Hindlimb muscle (tissue), 1 donor: ENCODE measurements at regions not wholly inside any gene's neighbourhood (a gene's known extent, or its start where the extent isn't known, plus 50 kb on each side); places are given as distances from the start of the nearest gene placed in this dataset.
A peak's percentile ranks its signal among the peaks of the same experiment; 100 is the strongest.

ENCODE experiments used
- DNase-seq: peaks from one replicate; pipeline ENCODE4 v3.0.0-alpha.2; 2013

DNA sequence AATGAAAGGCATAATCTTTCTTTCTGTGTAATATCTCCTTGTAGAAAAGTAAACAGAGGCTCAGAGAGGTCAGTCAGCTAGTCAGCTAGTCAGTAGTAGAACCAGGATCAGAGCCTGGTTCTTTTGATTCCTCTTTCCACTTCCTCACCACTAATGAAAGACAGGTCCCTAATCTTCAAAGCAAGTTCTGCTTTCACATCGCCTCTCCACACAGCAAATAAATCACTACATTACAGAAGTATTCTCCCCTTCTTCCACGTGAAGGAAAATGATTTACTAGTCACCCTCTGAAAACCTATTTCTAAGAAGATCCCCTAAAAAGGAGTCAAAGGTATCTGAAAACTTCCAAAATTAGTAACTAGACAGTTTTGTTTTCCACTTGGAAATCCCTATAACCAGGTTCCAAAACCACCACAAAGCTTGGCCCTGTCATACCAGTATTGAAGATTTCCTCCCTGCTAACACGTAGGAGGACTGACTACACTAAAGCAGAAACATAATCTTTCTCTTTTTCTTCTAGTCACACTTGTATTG, 140.5 kb upstream of the TARS1 start:
- DNase-seq: no peak

DNA sequence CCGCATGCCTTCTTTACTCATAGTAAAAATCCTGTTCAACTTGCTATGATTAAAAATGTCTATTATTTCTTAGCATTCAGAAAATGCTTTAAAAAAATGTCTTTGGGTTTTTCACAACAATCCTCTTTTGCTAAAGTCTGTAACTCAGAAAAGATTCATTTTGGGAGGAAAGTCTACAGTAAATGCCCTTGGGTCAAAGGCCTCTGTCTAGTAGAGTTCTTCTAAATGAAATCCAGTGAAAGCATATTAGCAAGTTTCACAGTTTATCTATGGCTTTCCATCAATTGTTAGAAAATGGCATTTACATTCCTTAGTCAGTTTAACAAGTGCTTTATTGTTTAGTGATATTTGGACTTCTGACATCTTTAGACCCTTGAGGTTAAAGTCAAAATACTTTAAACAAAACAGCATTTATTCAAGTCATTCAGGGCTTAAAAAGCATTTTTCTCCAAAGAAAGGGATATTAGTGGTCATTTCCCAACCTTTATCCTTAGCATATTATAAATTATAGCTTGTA, 137.1 kb upstream of the TARS1 start:
- no peak for DNase-seq

DNA sequence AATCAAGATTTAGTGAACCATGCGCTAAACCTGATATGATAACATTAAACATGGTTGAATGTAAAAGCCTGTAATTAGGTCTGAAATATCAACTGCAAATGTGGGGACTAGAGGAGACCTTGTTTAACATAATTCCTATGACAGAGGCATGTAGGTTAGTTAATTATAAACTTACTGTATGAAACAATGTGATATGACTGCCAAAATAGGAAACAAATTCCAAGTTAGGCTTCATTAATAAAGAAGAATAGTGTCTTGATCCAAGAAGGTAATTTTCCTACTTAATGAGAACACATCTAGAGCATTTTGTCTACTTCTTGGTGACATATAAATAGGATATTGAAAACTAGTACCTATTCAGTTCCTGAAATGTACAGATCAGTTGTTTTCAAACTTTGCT, 136.2 kb upstream of the TARS1 start:
- no peak for DNase-seq

DNA sequence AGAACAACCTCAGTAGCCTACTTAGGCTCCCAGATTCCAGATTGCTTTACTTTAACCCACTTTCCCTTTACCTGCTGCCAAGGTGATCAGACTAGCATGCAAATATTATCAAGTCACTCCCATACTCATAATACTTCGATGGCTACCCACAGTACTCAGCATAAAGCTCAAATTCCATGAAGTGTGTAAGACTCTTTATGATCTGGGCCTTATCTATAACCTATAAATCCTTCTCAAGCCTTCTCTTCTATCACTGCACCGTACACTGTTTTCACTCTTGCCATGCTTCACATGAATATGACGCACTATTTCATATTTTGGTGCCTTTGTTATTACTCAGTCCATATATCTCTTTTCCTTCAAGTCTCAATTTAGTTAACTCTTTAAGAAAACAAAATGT, 135.2 kb upstream of the TARS1 start:
- no peak for DNase-seq

DNA sequence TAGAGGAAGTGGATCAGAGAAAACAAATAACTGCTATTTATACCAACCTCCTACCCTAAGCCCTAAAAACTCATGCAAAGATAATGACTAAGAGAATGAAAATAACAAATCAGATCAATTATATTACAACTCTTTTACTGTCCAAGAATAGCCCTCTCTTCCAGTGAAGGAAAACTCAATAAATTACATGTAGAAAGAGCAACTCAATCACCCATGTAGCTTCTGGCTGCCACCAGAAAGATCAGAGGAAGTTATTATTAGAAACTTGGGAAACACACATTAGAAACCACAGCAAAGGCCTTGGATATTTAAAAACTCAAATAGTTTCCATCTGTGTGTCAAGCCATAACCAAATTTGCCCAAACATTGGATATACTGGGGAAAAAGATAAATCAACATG, 134.0 kb upstream of the TARS1 start:
- DNase-seq: no peak

DNA sequence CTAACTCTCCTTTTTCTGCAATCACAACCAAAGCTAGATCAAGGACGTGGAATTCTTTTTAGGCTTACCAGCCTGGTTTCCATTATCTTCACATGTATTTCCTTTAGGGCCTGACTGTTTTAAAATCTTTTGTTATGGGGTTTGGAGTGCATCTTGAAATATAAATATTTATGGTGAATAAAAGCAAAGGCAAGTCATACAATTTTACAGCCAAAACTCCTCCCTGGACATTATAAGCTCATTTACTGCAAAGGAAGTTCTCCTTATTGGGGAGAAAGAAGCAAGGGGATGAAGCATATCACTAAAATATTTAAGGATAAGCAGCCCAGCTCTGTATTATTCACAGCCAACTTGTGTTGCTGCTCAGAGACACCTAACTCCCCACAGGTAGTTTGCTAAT, 132.2 kb upstream of the TARS1 start:
- no peak for DNase-seq

DNA sequence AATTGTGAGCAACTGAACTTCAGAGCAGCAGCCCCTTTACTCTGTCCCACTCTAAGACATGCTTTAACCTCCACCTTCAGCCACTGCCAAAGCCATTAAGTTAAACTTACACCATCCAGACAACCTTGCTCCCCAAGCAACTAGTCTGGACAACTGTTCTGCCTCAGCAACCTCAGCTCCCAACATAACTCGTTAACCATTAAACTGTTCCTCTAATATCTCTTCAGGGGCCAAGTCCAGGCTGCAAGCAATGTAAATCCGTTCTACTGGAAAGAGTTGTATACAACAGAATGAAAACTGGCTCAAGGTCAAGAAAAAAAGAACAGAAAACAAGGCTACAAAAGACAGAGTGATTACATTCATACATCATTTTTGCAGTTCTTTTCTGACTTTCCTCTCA, 131.7 kb upstream of the TARS1 start:
- no peak for DNase-seq

DNA sequence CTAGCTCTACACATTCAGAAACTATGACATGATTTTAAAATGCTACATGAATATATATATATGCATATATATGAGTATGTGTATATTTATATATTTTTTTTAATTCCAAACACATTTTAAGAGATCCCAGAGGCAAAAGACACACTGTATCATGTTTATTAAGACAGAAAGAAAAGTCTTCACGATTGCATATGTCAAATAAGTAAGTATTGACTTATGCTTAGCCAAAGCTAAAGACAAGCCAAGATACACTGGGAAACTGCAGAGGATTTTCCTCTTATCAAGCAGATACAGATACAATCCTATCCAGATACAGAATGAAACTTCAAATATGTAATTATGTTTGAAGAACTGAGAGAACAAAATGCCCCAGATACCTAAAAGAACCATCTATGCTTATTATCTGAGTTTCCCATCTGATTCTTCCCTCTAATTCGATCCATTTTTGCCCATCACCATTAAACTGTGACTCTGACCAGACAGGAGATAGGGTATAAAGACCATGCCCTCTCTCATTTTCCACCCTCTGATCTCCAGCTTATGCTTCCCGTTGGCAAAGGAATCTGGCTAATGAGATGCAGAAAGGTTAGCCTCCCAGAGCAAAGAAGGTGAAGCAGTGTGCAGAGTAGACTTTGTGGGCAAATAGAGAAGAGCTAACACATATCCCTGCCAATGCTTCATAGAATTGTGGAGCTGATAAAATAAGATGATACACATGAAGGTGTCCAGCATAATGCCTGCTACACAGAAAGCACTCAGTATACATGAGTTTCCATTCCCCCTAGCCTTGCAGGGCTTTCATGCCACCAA, 131.0 kb upstream of the TARS1 start:
- DNase-seq: no peak

DNA sequence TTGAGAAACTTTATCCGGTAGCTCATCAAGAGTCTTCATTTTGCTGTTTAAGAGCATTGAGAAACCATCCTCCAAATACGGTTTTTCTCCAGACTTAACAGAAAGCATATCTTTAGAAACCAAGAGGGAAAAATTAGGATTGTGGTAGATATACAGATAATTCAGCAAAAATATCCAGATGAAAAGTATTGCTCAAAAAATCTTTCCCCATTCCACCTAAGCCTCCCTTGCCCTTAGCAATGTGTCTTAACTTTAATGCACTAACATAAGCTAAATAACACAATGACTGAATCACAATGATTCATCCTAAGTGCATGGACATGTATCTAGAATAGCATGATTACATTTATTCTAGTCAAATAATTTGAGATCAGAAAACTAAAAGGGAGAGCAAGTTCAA, 130.3 kb upstream of the TARS1 start:
- DNase-seq: no peak

DNA sequence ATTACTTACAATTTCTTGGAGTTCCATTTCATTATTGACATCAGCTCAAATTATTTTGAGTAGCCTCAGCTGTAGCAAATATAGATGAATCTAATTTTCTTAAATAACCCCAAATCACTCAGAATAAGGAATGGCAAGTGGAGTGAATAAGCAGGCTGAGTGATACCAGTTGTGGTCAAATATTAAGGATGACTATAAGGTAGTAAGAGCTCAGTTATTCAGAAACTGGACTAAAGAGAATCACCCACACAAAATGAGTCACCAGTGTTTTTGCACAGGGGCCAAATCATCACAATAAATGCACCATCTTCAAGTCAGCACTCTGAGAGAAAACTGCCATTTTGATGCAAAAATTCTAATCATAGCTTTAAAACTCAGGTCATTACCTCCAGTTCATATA, 128.9 kb upstream of the TARS1 start:
- no peak for DNase-seq

DNA sequence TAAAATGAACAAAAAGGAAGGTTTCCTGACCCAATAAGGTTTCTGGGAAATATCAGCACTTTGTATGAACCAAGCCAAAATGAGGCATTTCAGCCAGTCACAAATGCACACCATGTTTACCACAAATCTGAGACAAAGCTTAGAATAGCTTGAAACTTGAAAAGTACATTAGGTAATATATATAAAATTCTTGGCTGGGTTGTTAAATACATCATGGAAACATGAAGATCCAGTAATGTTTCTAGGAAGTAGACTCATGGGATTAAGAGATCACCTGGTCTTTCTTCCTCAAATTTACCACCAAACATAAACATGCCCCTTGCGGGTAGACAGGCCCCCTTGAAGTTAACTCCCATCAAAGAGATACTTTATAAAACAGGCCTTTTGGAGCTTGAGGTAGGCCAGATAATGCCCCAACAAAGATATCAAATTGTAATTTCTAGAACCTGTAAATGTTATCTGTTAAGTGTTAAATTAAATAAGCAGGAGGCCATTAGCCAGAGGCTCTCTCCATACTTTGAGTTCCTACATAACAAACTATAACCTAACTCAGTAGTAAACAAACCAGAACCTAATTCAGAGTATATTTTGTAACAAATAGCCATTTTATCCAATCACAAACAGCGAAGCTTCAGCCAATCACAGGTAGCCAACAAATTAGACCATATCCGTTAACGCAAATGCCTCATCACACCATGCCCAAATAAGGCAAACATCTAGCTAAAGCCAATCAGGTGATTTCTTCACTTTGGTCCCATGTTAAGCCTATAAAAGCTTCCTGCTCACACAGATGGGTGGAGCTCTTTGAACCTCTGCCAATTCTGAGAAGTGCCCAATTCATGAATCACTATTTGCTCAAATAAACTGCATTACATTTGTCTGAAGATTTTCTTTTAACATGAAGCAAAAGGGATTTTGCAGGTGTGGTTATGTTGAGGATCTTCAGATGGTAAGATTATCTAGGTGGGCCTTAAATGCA, 127.9 kb upstream of the TARS1 start:
- DNase-seq: no peak

DNA sequence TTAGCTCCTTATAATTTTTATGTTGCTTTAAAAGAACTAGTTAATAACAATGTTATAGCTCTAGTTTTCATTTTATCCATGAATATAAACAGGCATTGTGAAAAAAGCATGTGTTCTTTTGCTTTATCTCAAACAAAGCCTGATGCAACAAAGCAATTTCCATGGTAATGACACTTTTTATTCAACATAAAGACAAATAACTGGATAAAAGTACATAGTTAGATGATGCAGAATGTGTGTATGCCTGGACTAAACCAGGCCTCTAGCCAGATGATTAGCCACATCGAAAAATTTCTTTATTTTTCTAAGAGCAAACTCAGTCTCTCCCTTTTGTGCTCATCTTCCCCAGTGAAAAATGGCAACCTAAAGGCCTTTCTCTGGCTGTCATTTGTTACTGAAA, 125.6 kb upstream of the TARS1 start:
- no peak for DNase-seq

DNA sequence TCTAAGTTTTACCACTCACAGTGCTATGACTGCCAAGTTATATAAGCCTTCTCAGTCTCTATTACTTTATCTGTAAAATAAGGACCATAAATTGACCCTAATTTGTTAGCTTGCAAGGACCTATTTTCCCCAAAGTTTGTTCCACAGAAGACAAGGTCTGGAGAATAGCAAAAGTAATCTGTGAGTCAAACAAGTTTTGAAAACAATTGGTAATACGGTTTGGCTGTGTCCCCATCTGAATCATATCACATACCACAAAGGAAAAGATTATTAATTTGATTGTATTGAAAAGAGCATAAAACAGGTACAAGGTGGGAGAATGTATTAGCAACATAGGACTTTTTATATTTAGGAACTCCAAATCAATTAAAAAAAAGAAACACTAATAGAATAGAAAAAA, 124.0 kb upstream of the TARS1 start:
- no peak for DNase-seq

DNA sequence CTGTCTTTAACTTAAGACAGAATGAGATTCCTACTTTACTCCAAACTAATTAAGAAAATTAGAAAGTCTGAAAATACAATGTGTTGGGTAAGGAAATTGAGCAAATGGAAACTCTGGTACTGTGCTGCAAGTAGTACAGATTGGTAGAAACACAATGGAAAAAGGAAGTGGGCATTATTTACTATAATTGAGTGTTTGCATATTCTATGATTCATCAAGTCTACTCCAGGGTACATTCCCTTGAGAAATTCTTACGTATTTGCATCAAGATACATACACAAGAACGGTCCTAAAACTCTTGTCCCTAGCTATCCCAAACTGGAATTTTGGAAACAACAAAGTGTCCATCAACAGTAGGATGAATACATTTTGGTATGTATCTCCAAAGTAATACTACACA, 123.5 kb upstream of the TARS1 start:
- no peak for DNase-seq

DNA sequence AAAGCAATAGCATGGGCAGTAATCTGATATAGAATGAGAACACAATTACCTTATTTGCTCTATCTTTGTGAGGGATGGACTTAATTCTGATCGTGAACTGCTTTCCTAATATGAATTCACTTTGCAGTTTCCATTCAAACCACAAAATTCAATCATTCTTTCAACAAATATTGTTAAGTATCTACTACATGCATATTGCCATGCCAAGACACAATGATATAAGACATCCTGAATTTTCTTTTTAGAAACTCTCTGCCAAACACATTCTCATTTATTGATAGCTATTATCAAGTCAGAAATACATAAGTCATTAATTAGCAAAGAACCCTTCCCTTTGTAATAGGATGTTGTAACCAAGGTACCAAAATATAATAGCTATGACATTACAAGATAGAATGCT, 121.6 kb upstream of the TARS1 start:
- no peak for DNase-seq

DNA sequence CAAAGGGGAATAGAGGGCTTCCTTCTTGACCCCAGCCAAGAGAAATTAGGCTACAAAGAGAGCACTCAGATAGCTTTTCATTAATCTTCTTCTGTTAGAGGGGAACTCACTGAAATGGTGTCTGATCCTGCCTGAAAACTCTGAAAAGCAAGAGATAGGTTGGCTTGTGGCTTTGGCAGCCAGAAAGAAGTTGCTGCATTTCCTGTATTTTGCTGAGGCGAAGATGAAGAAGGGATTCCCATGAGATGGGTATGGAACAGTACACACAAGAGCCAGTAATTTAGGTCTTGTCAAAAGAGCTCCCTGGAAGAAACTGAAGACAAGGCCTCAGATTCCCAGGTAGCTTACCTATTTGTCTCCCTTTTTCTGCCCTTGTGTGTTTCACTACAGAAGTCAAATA, 120.9 kb upstream of the TARS1 start:
- DNase-seq: no peak

DNA sequence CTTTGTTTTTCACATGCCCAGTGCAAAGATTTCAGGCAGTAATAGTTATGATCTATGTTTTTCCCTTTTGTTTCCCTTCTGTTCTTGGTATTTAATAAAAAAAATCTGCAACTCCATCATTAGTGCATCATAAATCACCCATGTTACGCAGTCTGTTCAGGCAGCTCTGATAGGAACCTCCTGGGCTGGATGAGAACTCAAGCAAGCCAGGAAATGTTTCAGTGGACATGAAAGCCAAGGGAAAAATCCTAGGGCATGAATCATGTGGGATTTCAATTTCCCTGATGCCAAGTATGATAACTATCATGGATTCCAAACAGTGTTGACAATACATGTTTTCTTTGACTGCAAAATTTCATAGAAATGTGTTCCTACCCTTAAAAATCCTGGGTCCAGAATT, 119.7 kb upstream of the TARS1 start:
- DNase-seq: no peak

DNA sequence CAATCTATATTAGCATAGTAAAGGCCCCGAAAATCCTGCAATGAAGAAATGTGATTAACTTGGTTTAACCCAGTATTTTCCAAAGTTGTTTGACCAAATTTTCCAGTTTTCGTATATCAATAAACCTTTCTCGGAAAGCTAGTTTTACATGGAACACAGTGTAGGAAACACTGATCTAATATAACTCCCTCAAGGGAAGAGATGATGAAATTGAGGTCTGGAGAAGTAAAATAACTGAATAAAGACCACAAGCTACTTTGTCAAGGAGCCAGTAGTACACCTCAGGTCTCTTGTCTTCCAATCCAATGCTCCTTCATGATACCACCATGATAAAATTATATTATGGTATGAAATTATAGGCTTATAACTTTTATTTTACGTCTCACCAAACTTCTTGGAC, 118.1 kb upstream of the TARS1 start:
- peak; percentile 70 for DNase-seq

DNA sequence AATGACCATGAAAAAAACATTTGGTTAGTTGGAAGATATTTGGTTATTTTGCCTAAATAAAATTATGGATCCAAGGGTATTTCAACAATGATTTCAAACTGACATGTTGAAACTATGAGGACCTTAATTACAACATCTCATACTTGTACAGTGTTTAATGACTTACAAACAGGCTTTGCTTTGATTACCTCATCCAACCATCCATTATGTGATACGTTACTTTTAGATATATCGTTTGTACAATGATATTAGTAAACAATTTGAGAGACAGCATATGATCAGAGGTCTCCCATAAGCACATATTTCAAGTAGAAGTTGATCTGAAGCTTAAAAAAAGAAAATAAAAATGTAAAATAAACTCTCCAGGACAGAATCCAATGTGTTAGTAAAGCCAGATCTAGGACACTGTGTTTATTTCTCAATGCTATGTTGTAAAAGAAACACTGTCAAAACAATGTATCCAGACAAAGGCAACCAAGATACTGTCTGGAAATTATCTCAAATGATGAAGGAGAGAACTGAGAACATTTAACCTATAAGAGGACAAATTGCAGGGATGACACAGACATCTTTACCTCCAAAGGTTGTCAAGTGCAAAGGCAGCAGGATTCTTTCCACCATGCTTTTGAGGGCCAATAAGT, 116.0 kb upstream of the TARS1 start:
- DNase-seq: no peak

DNA sequence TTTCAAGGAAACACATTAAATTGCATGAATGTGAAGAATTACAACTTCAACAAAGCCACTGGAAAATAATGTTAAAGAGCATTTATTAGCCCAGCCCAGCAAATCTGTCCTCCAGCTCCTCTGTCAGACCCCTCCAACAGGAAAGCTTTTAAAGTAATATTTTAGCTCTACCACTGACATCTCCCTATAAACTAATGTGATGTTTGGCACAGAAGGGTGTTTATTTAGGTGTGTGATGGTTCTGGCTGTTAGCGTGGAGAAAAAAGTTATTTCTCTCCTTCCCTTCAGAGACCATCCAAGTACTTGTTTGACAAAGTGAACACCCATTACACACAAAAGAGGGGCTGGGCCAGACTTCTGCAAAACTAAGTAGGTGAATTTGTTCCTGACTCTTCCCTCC, 111.9 kb upstream of the TARS1 start:
- no peak for DNase-seq

DNA sequence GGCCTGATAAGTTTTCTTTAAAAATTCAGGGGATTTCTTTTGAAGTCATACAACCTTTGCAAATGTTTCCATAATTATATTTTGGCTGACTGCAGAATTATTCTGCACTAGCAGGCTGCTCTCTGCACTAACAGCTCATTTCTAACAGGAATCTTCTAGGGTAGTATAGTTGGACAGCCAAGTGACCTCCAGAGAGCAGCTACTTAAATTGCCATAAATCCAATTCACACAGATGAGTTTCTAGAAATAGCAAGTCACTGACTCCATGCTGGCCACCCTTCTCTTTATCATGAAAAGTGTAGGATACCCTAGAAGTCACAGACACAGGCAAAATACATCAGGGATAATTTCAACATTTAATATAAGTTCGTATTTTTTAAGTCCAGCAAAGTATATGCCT, 110.9 kb upstream of the TARS1 start:
- no peak for DNase-seq

DNA sequence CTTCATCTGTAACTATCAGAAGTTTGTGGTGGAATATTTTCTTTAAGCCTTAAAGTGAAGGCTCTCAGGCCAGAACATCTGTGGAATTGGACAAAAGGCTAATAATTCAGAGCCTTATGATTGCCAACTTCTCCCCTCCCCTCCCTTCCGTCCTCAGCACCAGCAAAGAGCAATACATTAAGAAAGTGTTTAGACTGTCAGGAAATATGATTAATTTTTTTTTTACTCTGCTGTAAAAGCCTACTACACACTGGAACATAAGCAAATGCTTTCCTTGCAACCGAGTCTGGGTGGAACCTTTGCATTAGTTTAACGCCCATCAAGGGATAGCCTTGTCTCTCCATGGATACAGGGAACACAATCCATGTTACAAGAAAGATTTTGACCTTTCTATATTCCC, 110.3 kb upstream of the TARS1 start:
- DNase-seq: peak; percentile 76

DNA sequence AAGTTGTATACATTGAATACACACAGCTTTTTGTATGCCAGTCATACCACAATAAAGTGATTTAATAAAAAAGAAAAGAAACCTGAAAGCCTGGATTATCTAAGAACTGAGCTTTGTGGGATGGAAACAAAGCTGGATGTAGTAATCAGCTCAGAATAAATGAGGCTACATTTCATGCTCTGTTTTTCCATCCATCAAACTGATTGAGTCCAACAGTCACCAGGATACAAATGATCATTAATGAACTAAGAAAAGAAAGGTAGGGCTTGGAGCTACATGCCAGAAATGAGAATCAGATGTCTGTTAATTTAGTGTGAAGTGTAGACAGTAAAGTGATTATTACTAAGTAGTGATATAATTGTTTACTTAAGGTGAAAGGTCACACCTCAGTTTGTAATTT, 109.8 kb upstream of the TARS1 start:
- DNase-seq: no peak
